Hepatocyte (in vitro differentiated cells): ENCODE measurements at regions not wholly inside any gene's neighbourhood (a gene's known extent, or its start where the extent isn't known, plus 50 kb on each side); places are given as distances from the start of the nearest gene placed in this dataset.

Experiments
- DNase-seq: peaks from one replicate; pipeline ENCODE4 v3.0.0-alpha.2; 2016; ENCODE audit warnings: low spot score
- H2AFZ ChIP-seq: fragments of 200-600 bp; sonication (generic); 2 replicates; pipeline ENCODE4 v1.6.0; 2016; ENCODE audit warnings: antibody characterized with exemption, mild to moderate bottlenecking
- H3K27ac ChIP-seq: fragments of 200-600 bp; sonication (generic); 2 replicates; pipeline ENCODE4 v1.5.1; 2016; ENCODE audit warnings: mild to moderate bottlenecking
- H3K27me3 ChIP-seq: fragments of 200-600 bp; sonication (generic); 2 replicates; pipeline ENCODE4 v1.6.1; 2016
- H3K36me3 ChIP-seq: fragments of 200-600 bp; sonication (generic); replicated peaks from 2 replicates; pipeline ENCODE4 v1.5.1; 2016; ENCODE audit warnings: low read depth; ENCODE audit not compliant: insufficient read depth
- H3K4me1 ChIP-seq: fragments of 200-600 bp; sonication (generic); 2 replicates; pipeline ENCODE4 v1.5.1; 2016; ENCODE audit warnings: mild to moderate bottlenecking, moderate library complexity; ENCODE audit not compliant: insufficient read depth
- H3K4me2 ChIP-seq: fragments of 200-600 bp; sonication (generic); 2 replicates; pipeline ENCODE4 v1.6.0; 2016
- H3K4me3 ChIP-seq: fragments of 200-600 bp; sonication (generic); 2 replicates; pipeline ENCODE4 v1.5.1; 2016; ENCODE audit warnings: mild to moderate bottlenecking
- H3K79me2 ChIP-seq: fragments of 200-600 bp; sonication (generic); 2 replicates; pipeline ENCODE4 v1.6.0; 2017; ENCODE audit warnings: mild to moderate bottlenecking
- H3K9me2 ChIP-seq: fragments of 200-600 bp; sonication (generic); replicated peaks from 2 replicates; pipeline ENCODE4 v1.6.0; 2017; ENCODE audit warnings: mild to moderate bottlenecking; ENCODE audit not compliant: insufficient read depth
- H3K9me3 ChIP-seq: fragments of 200-600 bp; sonication (generic); 2 replicates; pipeline ENCODE4 v1.5.1; 2016; ENCODE audit warnings: low read depth, mild to moderate bottlenecking
- H4K20me1 ChIP-seq: fragments of 200-600 bp; sonication (generic); 2 replicates; pipeline ENCODE4 v1.6.0; 2016; ENCODE audit warnings: mild to moderate bottlenecking; ENCODE audit not compliant: insufficient read depth, poor library complexity, severe bottlenecking
- EZH2 ChIP-seq: fragments of 200-600 bp; sonication (generic); IDR thresholded peaks from 2 replicates; pipeline ENCODE4 v1.6.1; 2016; ENCODE audit warnings: antibody characterized with exemption, mild to moderate bottlenecking, borderline replicate concordance
- EZH2phosphoT487 ChIP-seq: fragments of 200-600 bp; sonication (generic); IDR thresholded peaks from one replicate; pipeline ENCODE4 v1.6.1; 2018; ENCODE audit warnings: antibody characterized with exemption, mild to moderate bottlenecking, low read depth, moderate library complexity; ENCODE audit not compliant: unreplicated experiment, severe bottlenecking
- WGBS: methylation state at CpG from one replicate; pipeline ENCODE4 v1.1.6; 2016; ENCODE audit warnings: low lambda C conversion rate; ENCODE audit errors: missing lambda C conversion rate; 5-methylcytosine and 5-hydroxymethylcytosine counted together
- TF ChIP-seq, protein P1 (sequence below): fragments of 200-600 bp; sonication (generic); IDR thresholded peaks from 2 replicates; pipeline ENCODE4 v1.5.1; 2016; ENCODE audit warnings: antibody characterized with exemption, mild to moderate bottlenecking; ENCODE audit not compliant: poor library complexity

DNA sequence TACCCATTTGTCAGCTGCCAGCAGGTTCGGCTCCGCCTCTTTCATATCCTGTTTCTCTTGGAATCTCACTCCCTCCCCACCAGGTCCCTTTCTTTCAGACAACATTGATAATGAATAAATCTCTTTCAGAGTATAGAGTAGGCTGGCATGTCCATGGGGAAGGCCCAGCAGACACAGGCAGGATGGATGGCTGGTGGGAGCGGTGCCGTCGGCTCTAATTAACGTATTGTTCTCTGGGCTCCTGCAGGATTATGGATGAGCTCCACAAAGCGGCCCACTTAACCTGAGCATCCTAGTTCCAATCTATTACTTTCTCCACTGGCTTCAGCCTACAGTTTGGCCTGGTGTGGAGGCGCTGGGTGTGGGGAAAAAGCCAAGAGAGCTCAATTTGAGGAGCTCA, 588.0 kb downstream of the BUD13 start:
- Histone ChIP-seq H3K36me3 (no peaks in the 10 kb centered on the region), H3K4me2 (no peak overlapping the region), H3K4me3 (no peak overlapping the region), H3K27me3 (peaks cover 2% of the 10 kb centered on the region), H3K9me2 (no peaks in the 10 kb centered on the region), H3K9me3 (no peaks in the 10 kb centered on the region), H3K4me1 (no peaks in the 10 kb centered on the region), H4K20me1 (no peaks in the 10 kb centered on the region), H3K27ac (no peak overlapping the region), H3K79me2 (no peaks in the 10 kb centered on the region), H2AFZ (no peak overlapping the region)
- DNase-seq: no peak
- 96% methylated on average over 8 of the region's 8 CpGs for WGBS
- TF ChIP-seq EZH2 (no peak), EZH2phosphoT487 (no peak)
- TF ChIP-seq, protein P1, sequence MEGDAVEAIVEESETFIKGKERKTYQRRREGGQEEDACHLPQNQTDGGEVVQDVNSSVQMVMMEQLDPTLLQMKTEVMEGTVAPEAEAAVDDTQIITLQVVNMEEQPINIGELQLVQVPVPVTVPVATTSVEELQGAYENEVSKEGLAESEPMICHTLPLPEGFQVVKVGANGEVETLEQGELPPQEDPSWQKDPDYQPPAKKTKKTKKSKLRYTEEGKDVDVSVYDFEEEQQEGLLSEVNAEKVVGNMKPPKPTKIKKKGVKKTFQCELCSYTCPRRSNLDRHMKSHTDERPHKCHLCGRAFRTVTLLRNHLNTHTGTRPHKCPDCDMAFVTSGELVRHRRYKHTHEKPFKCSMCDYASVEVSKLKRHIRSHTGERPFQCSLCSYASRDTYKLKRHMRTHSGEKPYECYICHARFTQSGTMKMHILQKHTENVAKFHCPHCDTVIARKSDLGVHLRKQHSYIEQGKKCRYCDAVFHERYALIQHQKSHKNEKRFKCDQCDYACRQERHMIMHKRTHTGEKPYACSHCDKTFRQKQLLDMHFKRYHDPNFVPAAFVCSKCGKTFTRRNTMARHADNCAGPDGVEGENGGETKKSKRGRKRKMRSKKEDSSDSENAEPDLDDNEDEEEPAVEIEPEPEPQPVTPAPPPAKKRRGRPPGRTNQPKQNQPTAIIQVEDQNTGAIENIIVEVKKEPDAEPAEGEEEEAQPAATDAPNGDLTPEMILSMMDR: no peak

DNA sequence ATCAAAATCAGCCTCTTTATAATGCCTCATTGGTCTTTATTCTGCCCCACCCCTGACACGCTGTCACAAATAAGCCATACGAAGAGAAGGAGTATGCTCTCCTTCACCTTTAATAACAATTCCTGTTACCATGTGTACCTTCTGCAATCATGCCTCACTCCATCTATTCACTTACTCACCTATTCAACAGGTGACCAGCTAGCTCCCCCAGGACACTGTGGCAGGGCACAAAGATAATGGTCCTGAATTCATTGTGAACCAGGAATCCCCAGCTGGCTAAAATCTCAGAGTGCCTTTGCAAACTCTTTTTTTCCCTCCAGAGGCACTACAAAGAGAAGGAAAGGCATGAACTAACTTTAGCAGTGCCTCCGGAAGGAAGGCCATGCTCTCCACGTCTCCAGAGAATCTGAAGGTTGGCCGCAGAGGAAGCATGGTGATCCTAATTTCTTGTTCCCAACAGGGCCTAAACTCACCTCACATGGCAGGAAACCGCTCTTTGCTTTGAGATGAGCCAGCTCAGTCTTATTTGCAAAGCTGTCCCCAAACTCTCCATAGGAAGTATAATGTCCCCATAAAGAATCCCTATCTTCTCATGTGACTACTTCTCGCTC, 590.3 kb downstream of the BUD13 start:
- peaks cover 2% of the 10 kb centered on the region for H3K27me3 ChIP-seq
- no peaks in the 10 kb centered on the region for H3K79me2 ChIP-seq
- H3K36me3 ChIP-seq: no peaks in the 10 kb centered on the region
- DNase-seq: no peak
- no peaks in the 10 kb centered on the region for H3K4me1 ChIP-seq
- H3K9me3 ChIP-seq: no peaks in the 10 kb centered on the region
- TF ChIP-seq, protein P1: no peak
- TF ChIP-seq EZH2 (no peak), EZH2phosphoT487 (no peak)
- no peak overlapping the region for H3K4me3 ChIP-seq
- no peak overlapping the region for H2AFZ ChIP-seq
- H3K9me2 ChIP-seq: no peaks in the 10 kb centered on the region
- no peak overlapping the region for H3K4me2 ChIP-seq
- H4K20me1 ChIP-seq: no peaks in the 10 kb centered on the region
- WGBS: 88% methylated on average over 7 of the region's 7 CpGs
- H3K27ac ChIP-seq: no peak overlapping the region

DNA sequence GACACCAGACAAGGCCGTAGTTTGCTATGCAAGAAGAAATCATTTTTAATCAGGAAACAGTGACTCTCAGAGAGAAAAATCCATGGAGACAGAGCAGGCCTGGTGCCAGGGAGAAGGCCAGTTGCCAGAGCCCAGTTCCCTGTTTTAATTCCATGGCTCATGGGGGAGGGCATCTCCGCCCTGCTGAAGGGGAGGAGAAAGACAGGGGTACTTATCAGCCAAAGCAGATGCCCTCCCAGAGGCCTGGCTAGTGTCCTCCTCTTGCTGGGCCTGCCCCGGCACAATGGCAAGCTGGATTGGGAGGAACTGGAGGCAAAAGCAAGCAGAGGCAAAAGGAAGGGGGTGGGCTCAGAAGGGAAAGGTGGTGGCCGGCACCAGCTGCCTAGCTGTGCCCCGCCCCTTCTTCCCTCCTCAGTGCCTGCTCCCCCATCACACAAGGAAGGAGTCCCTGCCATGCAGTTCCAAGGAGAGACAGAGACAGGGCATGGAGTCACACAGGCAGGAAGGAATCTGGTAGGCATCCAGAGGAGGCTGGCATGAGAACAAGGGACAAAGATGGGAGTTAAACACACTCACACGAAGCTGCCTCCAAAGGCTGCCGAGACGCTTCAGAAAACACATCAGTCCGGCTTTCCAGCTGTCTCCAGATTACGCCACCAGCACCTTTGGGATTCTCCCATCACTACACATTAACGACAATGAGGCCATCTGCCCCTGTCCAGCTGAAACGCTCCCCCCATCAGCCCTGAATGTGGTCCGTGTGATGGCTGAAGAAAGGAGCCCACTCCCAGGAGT, 591.8 kb downstream of the BUD13 start:
- H3K27me3 ChIP-seq: peaks cover 2% of the 10 kb centered on the region
- H3K4me1 ChIP-seq: no peaks in the 10 kb centered on the region
- 87% methylated on average over 13 of the region's 13 CpGs for WGBS
- H3K9me3 ChIP-seq: no peaks in the 10 kb centered on the region
- H2AFZ ChIP-seq: no peak overlapping the region
- no peak for DNase-seq
- H3K4me2 ChIP-seq: no peak overlapping the region
- no peaks in the 10 kb centered on the region for H3K36me3 ChIP-seq
- no peak for TF ChIP-seq EZH2
- no peak for TF ChIP-seq EZH2phosphoT487
- TF ChIP-seq, protein P1: no peak
- H4K20me1 ChIP-seq: no peaks in the 10 kb centered on the region
- no peak overlapping the region for H3K27ac ChIP-seq
- H3K4me3 ChIP-seq: no peak overlapping the region
- no peaks in the 10 kb centered on the region for H3K9me2 ChIP-seq
- H3K79me2 ChIP-seq: no peaks in the 10 kb centered on the region
